ENCODE measurements at regions not wholly inside any gene's neighbourhood (a gene's known extent, or its start where the extent isn't known, plus 50 kb on each side); places are given as distances from the start of the nearest gene placed in this dataset.

GRCh38 chr4:147052361-147052760 is 106.7 kb upstream of the TTC29 start:
- TF ChIP-seq CTCF (IDR thresholded peaks at IDR 0.05; ENCODE audit: poor library complexity) (no peak), EZH2phosphoT487 (IDR thresholded peaks at IDR 0.05; ENCODE audit: low read depth, severe bottlenecking, unreplicated experiment) (no peak)
